Astrocyte of the cerebellum (primary cell): ENCODE measurements at regions not wholly inside any gene's neighbourhood (a gene's known extent, or its start where the extent isn't known, plus 50 kb on each side); places are given as distances from the start of the nearest gene placed in this dataset.

Experiments used
- DNase-seq: peaks from one replicate; pipeline ENCODE4 v3.0.0-alpha.2; 2011; ENCODE audit warnings: low read depth
- H3K4me3 ChIP-seq: 2 replicates; pipeline ENCODE4 v1.5.1; 2011; ENCODE audit warnings: mild to moderate bottlenecking, low read depth, low read length, moderate library complexity
- in situ Hi-C: cut with HindIII; loops from 2 replicates; pipeline ENCODE4 v1.10.0; 2017; ENCODE audit warnings: low sequenced_read_pairs
- TF ChIP-seq, protein P1 (sequence below): IDR thresholded peaks from 2 replicates; pipeline ENCODE4 v1.5.1; 2012; ENCODE audit warnings: low read length, low read depth, moderate library complexity, mild to moderate bottlenecking; ENCODE audit errors: missing control alignments

DNA sequence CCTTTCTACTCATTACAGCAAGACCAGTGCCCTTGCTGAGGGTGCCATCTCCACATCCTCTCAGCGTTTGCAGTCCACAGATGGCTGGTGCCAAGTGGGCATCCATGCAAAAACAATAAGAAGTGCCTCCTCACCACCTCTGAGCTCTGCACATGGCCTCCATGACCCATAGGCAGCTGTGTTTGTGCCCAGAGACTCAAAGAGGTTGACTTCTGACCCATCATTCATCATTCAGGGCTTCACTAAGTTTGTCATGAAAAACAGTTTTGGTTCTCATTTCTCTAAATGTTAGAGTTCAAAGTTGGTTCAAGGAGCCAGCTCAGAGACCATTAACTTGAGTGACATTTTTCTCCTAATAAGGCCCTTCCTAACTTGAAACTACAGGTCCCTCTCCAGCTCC is 512.6 kb upstream of the MAP3K7 start:
- no peak overlapping the region for H3K4me3 ChIP-seq
- TF ChIP-seq, protein P1, sequence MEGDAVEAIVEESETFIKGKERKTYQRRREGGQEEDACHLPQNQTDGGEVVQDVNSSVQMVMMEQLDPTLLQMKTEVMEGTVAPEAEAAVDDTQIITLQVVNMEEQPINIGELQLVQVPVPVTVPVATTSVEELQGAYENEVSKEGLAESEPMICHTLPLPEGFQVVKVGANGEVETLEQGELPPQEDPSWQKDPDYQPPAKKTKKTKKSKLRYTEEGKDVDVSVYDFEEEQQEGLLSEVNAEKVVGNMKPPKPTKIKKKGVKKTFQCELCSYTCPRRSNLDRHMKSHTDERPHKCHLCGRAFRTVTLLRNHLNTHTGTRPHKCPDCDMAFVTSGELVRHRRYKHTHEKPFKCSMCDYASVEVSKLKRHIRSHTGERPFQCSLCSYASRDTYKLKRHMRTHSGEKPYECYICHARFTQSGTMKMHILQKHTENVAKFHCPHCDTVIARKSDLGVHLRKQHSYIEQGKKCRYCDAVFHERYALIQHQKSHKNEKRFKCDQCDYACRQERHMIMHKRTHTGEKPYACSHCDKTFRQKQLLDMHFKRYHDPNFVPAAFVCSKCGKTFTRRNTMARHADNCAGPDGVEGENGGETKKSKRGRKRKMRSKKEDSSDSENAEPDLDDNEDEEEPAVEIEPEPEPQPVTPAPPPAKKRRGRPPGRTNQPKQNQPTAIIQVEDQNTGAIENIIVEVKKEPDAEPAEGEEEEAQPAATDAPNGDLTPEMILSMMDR, result no peak
- in situ Hi-C loops, result no loop called here
- no peak for DNase-seq

DNA sequence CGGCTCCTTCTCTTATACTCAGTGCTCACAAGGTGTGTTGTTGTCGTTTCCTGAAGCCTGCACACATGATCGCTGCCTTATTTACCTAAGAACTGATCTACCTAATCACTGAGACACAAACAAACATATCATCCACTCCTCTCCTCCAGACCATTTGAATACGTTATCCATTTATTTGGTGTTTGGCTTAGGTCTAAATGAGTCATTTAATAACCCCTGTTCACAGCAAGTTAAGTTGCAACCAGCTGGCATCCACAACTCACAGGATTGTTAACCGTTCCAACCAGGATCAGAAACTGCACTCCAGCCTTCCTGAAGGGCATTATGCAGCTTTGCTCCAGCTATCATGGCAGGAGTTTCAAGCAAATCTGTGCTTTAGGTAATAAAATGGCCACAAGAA is 511.1 kb upstream of the MAP3K7 start:
- no peak overlapping the region for H3K4me3 ChIP-seq
- in situ Hi-C loops, result no loop called here
- TF ChIP-seq, protein P1, result no peak
- no peak for DNase-seq

DNA sequence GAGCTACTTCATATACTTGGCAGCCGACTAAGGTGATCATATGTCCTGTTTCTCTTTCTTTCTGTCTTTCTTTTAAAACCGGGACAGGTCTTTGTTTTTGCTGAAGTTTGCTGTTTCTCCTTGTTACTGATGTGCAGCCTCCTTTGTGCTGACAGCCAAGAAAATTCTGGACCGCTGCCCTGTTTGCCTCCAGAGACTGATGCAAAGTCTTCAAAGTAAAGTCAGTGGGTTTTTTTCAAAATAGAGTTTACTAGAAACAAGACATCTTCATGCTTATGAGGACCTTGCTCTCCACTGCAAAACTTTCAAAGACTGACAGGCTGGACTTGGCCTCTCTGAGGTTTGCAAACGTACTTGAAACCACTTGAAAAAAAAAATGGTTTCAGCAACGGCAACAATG is 510.5 kb upstream of the MAP3K7 start:
- TF ChIP-seq, protein P1, result no peak
- H3K4me3 ChIP-seq, result no peak overlapping the region
- in situ Hi-C loops, result no loop called here
- peak; percentile 63 for DNase-seq

DNA sequence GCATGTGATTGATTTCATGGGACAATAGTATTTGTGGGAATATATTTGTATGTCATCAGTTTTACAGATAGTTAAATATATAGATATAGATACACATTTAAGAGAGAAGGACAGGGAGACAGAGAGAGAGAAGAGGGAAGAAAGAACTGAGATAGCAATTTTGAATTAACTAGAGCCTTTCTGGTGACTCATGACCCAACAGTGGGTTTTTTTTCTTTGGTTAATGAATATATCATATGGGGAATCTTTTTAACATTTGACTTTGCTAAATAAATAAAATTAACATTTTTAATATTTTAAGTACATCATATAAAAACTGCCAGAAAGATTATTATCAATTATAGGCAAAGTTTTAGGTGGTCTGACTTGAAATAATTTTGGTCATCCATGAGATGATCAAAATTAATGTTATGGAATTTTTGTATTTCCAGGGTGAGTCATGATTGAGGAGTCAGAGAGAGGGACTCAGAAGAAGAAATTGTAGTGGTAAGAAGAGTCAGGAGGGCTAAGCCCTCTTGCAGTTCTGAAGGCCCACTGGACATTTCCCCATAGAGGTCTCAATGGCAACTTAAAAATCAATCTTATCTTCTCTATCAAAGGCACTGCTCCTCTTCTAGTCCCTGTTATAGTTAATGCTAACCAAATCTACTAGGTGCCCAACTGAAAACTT is 508.1 kb upstream of the MAP3K7 start:
- DNase-seq, result no peak
- TF ChIP-seq, protein P1, result no peak
- no peak overlapping the region for H3K4me3 ChIP-seq
- in situ Hi-C loops, result no loop called here

DNA sequence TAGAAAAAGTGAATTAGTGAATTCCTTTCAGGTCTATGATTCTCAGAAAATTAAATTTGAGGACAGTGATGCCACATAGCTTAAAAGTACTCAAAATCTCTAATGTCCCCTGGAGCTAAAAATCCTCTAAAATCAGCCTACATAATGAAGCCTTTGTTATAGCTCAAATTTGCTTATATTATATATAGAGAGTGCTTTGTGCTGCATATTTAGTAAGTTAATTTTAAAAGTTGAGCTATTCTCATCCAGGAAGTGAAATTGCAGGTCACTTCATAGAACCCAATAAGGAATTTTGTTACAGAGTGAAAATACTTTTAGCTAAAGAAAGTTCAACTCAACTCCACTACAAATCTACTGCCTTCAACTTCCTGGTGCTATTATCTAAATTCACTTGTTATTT is 507.5 kb upstream of the MAP3K7 start:
- H3K4me3 ChIP-seq, result no peak overlapping the region
- DNase-seq, result no peak
- TF ChIP-seq, protein P1, result no peak
- in situ Hi-C loops, result no loop called here

DNA sequence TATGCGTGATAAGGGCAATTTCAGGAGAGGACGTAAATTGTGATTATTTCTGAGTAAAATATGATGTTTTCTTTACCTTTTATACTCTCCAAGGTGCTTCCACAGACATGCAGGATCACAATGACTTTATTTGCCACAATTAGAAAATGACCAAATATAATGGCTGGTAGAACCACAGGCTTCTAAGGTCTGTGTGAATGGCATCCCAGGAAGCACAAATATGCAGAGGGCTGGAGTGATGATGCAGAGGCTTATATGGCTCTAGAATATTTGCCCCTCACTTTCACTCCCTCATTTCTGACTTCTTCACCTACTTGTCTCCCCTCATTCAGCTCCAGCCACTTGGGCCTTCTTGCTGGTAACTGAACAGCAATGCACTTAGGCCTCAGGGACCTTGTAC is 502.1 kb upstream of the MAP3K7 start:
- no peak for DNase-seq
- TF ChIP-seq, protein P1, result no peak
- in situ Hi-C loops, result no loop called here
- H3K4me3 ChIP-seq, result no peak overlapping the region
